Trophoblast cell (in vitro differentiated cells and primary cell): ENCODE measurements at regions not wholly inside any gene's neighbourhood (a gene's known extent, or its start where the extent isn't known, plus 50 kb on each side); places are given as distances from the start of the nearest gene placed in this dataset.

Experiments
- DNase-seq, 2 donors: peaks; one replicate each; pipeline ENCODE4 v3.0.0-alpha.2; 2016
- H2AFZ ChIP-seq: 2 replicates; pipeline ENCODE4 v1.6.1; 2013; ENCODE audit warnings: low read length, moderate library complexity, mild to moderate bottlenecking; ENCODE audit not compliant: insufficient read depth, poor library complexity
- H2AK5ac ChIP-seq: 2 replicates; pipeline ENCODE4 v1.6.1; 2013; ENCODE audit warnings: mild to moderate bottlenecking, low read length
- H2BK120ac ChIP-seq: 2 replicates; pipeline ENCODE4 v1.6.1; 2013; ENCODE audit warnings: low read length, mild to moderate bottlenecking, moderate library complexity; ENCODE audit not compliant: insufficient read depth, poor library complexity
- H2BK12ac ChIP-seq: 2 replicates; pipeline ENCODE4 v1.6.1; 2013; ENCODE audit warnings: mild to moderate bottlenecking, low read length, moderate library complexity
- H2BK5ac ChIP-seq: 2 replicates; pipeline ENCODE4 v1.6.1; 2013; ENCODE audit warnings: low read length, low read depth, moderate library complexity, mild to moderate bottlenecking; ENCODE audit not compliant: poor library complexity
- H3K14ac ChIP-seq: 2 replicates; pipeline ENCODE4 v1.6.1; 2013; ENCODE audit warnings: mild to moderate bottlenecking, low read length
- H3K18ac ChIP-seq: 2 replicates; pipeline ENCODE4 v1.6.1; 2013; ENCODE audit warnings: mild to moderate bottlenecking, low read length
- H3K23ac ChIP-seq: 2 replicates; pipeline ENCODE4 v1.6.1; 2013; ENCODE audit warnings: low read length
- H3K27ac ChIP-seq: 2 replicates; pipeline ENCODE4 v1.5.1; 2013; ENCODE audit warnings: low read depth, mild to moderate bottlenecking, inconsistent platforms, low read length, moderate library complexity
- H3K27me3 ChIP-seq: 2 replicates; pipeline ENCODE4 v1.6.1; 2013; ENCODE audit warnings: inconsistent platforms, mild to moderate bottlenecking, low read length, moderate library complexity; ENCODE audit not compliant: insufficient read depth
- H3K36me3 ChIP-seq, 2 experiments: 1 replicate in 1 of 2; 2 replicates in 1 of 2; pipeline ENCODE4 v1.6.1; 2013; ENCODE audit warnings: low read length in 2 of 2, mild to moderate bottlenecking in 2 of 2, moderate library complexity in 1 of 2; ENCODE audit not compliant: insufficient read depth in 2 of 2, control insufficient read depth in 1 of 2
- H3K4ac ChIP-seq: 2 replicates; pipeline ENCODE4 v1.6.1; 2013; ENCODE audit warnings: low read depth, mild to moderate bottlenecking, low read length, moderate library complexity
- H3K4me1 ChIP-seq, 2 experiments: 1 replicate in 1 of 2; 2 replicates in 1 of 2; pipeline ENCODE4 v1.6.1; 2013; ENCODE audit warnings: low read length in 2 of 2, mild to moderate bottlenecking in 2 of 2, moderate library complexity in 1 of 2; ENCODE audit not compliant: insufficient read depth in 2 of 2, control insufficient read depth in 1 of 2
- H3K4me2 ChIP-seq: 2 replicates; pipeline ENCODE4 v1.6.1; 2013; ENCODE audit warnings: inconsistent platforms, mild to moderate bottlenecking, low read length, moderate library complexity
- H3K4me3 ChIP-seq: 2 replicates; pipeline ENCODE4 v1.5.1; 2013; ENCODE audit warnings: mild to moderate bottlenecking, low read depth, low read length, inconsistent platforms
- H3K79me1 ChIP-seq: one replicate; pipeline ENCODE4 v1.6.1; 2013; ENCODE audit warnings: low read length
- H3K79me2 ChIP-seq: 2 replicates; pipeline ENCODE4 v1.6.1; 2013; ENCODE audit warnings: low read length, mild to moderate bottlenecking; ENCODE audit not compliant: control insufficient read depth, insufficient read depth, poor library complexity
- H3K9ac ChIP-seq: 2 replicates; pipeline ENCODE4 v1.6.1; 2013; ENCODE audit warnings: mild to moderate bottlenecking, low read length
- H3K9me3 ChIP-seq: 2 replicates; pipeline ENCODE4 v1.6.1; 2013; ENCODE audit warnings: low read depth, mild to moderate bottlenecking, control low read depth, inconsistent platforms, low read length; ENCODE audit not compliant: insufficient read depth
- H4K12ac ChIP-seq: 2 replicates; pipeline ENCODE4 v1.6.1; 2013; ENCODE audit warnings: low read depth, mild to moderate bottlenecking, low read length, moderate library complexity
- H4K8ac ChIP-seq: 2 replicates; pipeline ENCODE4 v1.6.1; 2013; ENCODE audit warnings: low read depth, mild to moderate bottlenecking, low read length, moderate library complexity
- H4K91ac ChIP-seq: one replicate; pipeline ENCODE4 v1.6.1; 2013; ENCODE audit warnings: low read depth, mild to moderate bottlenecking, low read length, moderate library complexity
- WGBS: extraction: QIAGEN DNeasy Blood & Tissue Kit; methylation state at CpG from one replicate; pipeline ENCODE4 v1.1.7; 2013; ENCODE audit warnings: missing lambda C conversion rate; ENCODE audit not compliant: insufficient read length, insufficient coverage; ENCODE audit errors: extremely low coverage; 5-methylcytosine and 5-hydroxymethylcytosine counted together

GRCh38 chr17:77665833-77666232 lies 292.7 kb upstream of the TNRC6C start:
- no peak overlapping the region for H2AFZ ChIP-seq
- H4K91ac ChIP-seq, result no peak overlapping the region
- no peak overlapping the region for H3K27ac ChIP-seq
- H3K4ac ChIP-seq, result no peak overlapping the region
- H2AK5ac ChIP-seq, result no peak overlapping the region
- H3K9me3 ChIP-seq, result peaks cover 7% of the 10 kb centered on the region
- H2BK120ac ChIP-seq, result no peak overlapping the region
- no peak overlapping the region for H3K4me3 ChIP-seq
- no CpG with 5 or more reads among the region's 3 CpGs for WGBS
- H3K4me1 ChIP-seq, result no peaks in the 10 kb centered on the region
- no peak overlapping the region for H2BK5ac ChIP-seq
- H4K8ac ChIP-seq, result no peak overlapping the region
- H3K36me3 ChIP-seq, result no peaks in the 10 kb centered on the region
- no peak overlapping the region for H2BK12ac ChIP-seq
- H3K79me2 ChIP-seq, result no peaks in the 10 kb centered on the region
- no peaks in the 10 kb centered on the region for H3K27me3 ChIP-seq
- no peak overlapping the region for H3K9ac ChIP-seq
- H3K18ac ChIP-seq, result no peak overlapping the region
- no peak overlapping the region for H3K23ac ChIP-seq
- H4K12ac ChIP-seq, result no peak overlapping the region
- H3K79me1 ChIP-seq, result no peaks in the 10 kb centered on the region
- no peak overlapping the region for H3K4me2 ChIP-seq
- no peak for DNase-seq
- no peak overlapping the region for H3K14ac ChIP-seq

- Histone ChIP-seq H3K9me3 (peaks cover 7% of the 10 kb centered on the region), H3K14ac (no peak overlapping the region), H3K27me3 (no peaks in the 10 kb centered on the region), H3K4me1 (no peaks in the 10 kb centered on the region), H3K18ac (no peak overlapping the region), H3K23ac (no peak overlapping the region), H2AFZ (no peak overlapping the region), H3K79me1 (no peaks in the 10 kb centered on the region), H3K4me3 (no peak overlapping the region), H4K8ac (no peak overlapping the region), H2BK120ac (no peak overlapping the region), H4K91ac (no peak overlapping the region), H2BK5ac (no peak overlapping the region), H3K4ac (no peak overlapping the region), H2BK12ac (no peak overlapping the region), H3K9ac (no peak overlapping the region), H3K79me2 (no peaks in the 10 kb centered on the region), H2AK5ac (no peak overlapping the region), H3K36me3 (no peaks in the 10 kb centered on the region), H3K27ac (no peak overlapping the region), H3K4me2 (no peak overlapping the region), H4K12ac (no peak overlapping the region)
- DNase-seq, result no peak
- WGBS, result no CpG with 5 or more reads among the region's 6 CpGs
These were observed 292.0 kb upstream of the TNRC6C start for GRCh38 chr17:77666462-77666861.

GRCh38 chr17:77666881-77667395 lies 291.6 kb upstream of the TNRC6C start:
- H3K9ac ChIP-seq, result no peak overlapping the region
- no peak overlapping the region for H4K12ac ChIP-seq
- H3K4me1 ChIP-seq, result no peaks in the 10 kb centered on the region
- H2BK12ac ChIP-seq, result no peak overlapping the region
- no peak overlapping the region for H3K27ac ChIP-seq
- H3K18ac ChIP-seq, result no peak overlapping the region
- H3K4me3 ChIP-seq, result no peak overlapping the region
- H4K8ac ChIP-seq, result no peak overlapping the region
- H3K9me3 ChIP-seq, result peaks cover 7% of the 10 kb centered on the region
- no peak overlapping the region for H3K4ac ChIP-seq
- no CpG with 5 or more reads among the region's 7 CpGs for WGBS
- no peaks in the 10 kb centered on the region for H3K36me3 ChIP-seq
- no peak overlapping the region for H2BK5ac ChIP-seq
- no peaks in the 10 kb centered on the region for H3K79me2 ChIP-seq
- no peaks in the 10 kb centered on the region for H3K27me3 ChIP-seq
- H2BK120ac ChIP-seq, result no peak overlapping the region
- no peak overlapping the region for H3K4me2 ChIP-seq
- H3K79me1 ChIP-seq, result no peaks in the 10 kb centered on the region
- H2AFZ ChIP-seq, result no peak overlapping the region
- H3K14ac ChIP-seq, result no peak overlapping the region
- no peak for DNase-seq
- no peak overlapping the region for H3K23ac ChIP-seq
- no peak overlapping the region for H2AK5ac ChIP-seq
- H4K91ac ChIP-seq, result no peak overlapping the region

- no CpG with 5 or more reads among the region's 1 CpG for WGBS
- Histone ChIP-seq H2BK120ac (no peak overlapping the region), H2AK5ac (no peak overlapping the region)
These were observed 291.0 kb upstream of the TNRC6C start for GRCh38 chr17:77667478-77667877.

More at GRCh38 chr17:77667478-77667877, 291.0 kb upstream of the TNRC6C start:
- Histone ChIP-seq H3K36me3 (no peaks in the 10 kb centered on the region), H3K79me1 (no peaks in the 10 kb centered on the region), H3K18ac (no peak overlapping the region), H3K4me1 (no peaks in the 10 kb centered on the region), H3K27ac (no peak overlapping the region), H3K4ac (no peak overlapping the region), H2AFZ (no peak overlapping the region), H4K91ac (no peak overlapping the region), H3K4me3 (no peak overlapping the region), H4K8ac (no peak overlapping the region), H3K9me3 (peaks cover 7% of the 10 kb centered on the region), H2BK5ac (no peak overlapping the region), H3K23ac (no peak overlapping the region), H3K14ac (no peak overlapping the region), H3K27me3 (no peaks in the 10 kb centered on the region), H2BK12ac (no peak overlapping the region), H3K4me2 (no peak overlapping the region), H3K9ac (no peak overlapping the region), H4K12ac (no peak overlapping the region), H3K79me2 (no peaks in the 10 kb centered on the region)
- no peak for DNase-seq
